Right lobe of liver (tissue), 6 donors: ENCODE measurements at regions not wholly inside any gene's neighbourhood (a gene's known extent, or its start where the extent isn't known, plus 50 kb on each side); places are given as distances from the start of the nearest gene placed in this dataset.
"Not testable (repeated sequence)": the region's sequence is repeated elsewhere in the genome, so short reads cannot be mapped to it uniquely, and the experiment has no call there.

Experiments
- ATAC-seq, 4 donors: fragments of 200-7000 bp; cut with Tn5 transposase; one replicate each; pipeline ENCODE4 v1.9.1; 2020; ENCODE audit warnings: mild to moderate bottlenecking in 4 of 4, moderate library complexity in 4 of 4
- DNase-seq, 3 donors: peaks; one replicate each; pipeline ENCODE4 v3.0.0-alpha.2; 2020
- H3K27ac ChIP-seq, 3 donors: fragments of 200-600 bp; one replicate each; pipeline ENCODE4 v1.8.0; 2022
- H3K27me3 ChIP-seq, 2 donors: fragments of 200-600 bp; one replicate each; pipeline ENCODE4 v1.8.0; 2022
- H3K36me3 ChIP-seq, 4 donors: fragments of 200-600 bp; sonication (generic) in 1 of 4; one replicate each; pipeline versions ENCODE4 v1.5.1 to v1.8.0; 2017 to 2022; ENCODE audit warnings: control low read depth in 1 of 4
- H3K4me1 ChIP-seq, 4 donors: fragments of 200-600 bp; sonication (generic) in 1 of 4; one replicate each; pipeline versions ENCODE4 v1.5.1 to v1.8.0; 2017 to 2022; ENCODE audit warnings: control low read depth in 1 of 4
- H3K4me3 ChIP-seq, 3 donors: fragments of 200-600 bp; one replicate each; pipeline ENCODE4 v1.8.0; 2022
- H3K9me3 ChIP-seq, 4 donors: fragments of 200-600 bp; sonication (generic) in 1 of 4; one replicate each; pipeline versions ENCODE4 v1.5.1 to v1.8.0; 2017 to 2022; ENCODE audit warnings: control low read depth in 1 of 4
- WGBS: methylation state at CpG from one replicate; pipeline ENCODE4 v1.1.6; 2018; ENCODE audit warnings: low coverage, low lambda C conversion rate; ENCODE audit not compliant: insufficient coverage; ENCODE audit errors: missing lambda C conversion rate; 5-methylcytosine and 5-hydroxymethylcytosine counted together
- intact Hi-C, 2 donors: fragments of 100-400 bp; cut with DNase I; formaldehyde crosslinking; loops; one replicate each; pipeline versions ENCODE4 v1.11.2 to v1.14.1; 2022
- small RNA-seq, 2 experiments: library from RNA; depleted of rRNA; stranded (forward); fragments of <200 nt; gene quantifications; one replicate each; pipeline ENCODE3, GENCODE V24; 2016
- TF ChIP-seq, protein P1 (sequence below), 4 donors: fragments of 200-600 bp in 3 of 4; fragments of 450-650 bp in 1 of 4; IDR thresholded peaks; one replicate each; pipeline versions ENCODE4 v1.5.1 to v1.8.0; 2016 to 2022; ENCODE audit warnings: antibody characterized with exemption in 4 of 4, mild to moderate bottlenecking in 2 of 4
- donor health status: DM: no; HTN: yes; CAD: no.
- donor health status: DM: no; HTN: no; CAD: no.
- donor health status: DM: no; HTN: no; CAD: no.
- donor health status: DM: no; HTN: yes; CAD: no.
- donor health status: DM: no; HTN: yes; CAD: no.

DNA sequence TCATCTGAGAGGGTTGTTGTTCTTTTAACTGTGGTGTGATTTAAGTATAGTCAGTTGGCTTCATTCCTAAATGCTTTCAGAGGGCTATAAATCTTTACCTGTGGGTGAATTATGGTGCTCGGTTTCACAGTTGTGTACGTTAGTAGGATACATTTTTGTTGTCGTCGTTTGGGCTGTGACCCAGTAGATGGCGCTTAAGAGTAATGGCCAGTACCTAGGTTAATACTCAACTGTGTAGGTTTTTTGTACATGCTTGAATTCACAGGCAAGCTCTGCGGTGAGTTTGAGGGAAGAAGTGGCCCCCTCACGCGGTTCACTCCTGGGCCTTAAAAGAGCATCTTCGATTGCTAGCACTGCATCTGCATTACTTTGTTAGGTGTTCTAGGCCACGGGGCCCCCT is 571.7 kb upstream of the TGIF2LX start:
- H3K9me3 ChIP-seq, H3K27ac ChIP-seq, H3K4me1 ChIP-seq, H3K27me3 ChIP-seq, intact Hi-C loops, DNase-seq, H3K4me3 ChIP-seq, H3K36me3 ChIP-seq: not testable (repeated sequence)
- peak in 3 of 4 donors; percentile 50 to 55 (median 54) for ATAC-seq
- WGBS, result 3% methylated on average over 5 of the region's 10 CpGs
- TF ChIP-seq, protein P1, sequence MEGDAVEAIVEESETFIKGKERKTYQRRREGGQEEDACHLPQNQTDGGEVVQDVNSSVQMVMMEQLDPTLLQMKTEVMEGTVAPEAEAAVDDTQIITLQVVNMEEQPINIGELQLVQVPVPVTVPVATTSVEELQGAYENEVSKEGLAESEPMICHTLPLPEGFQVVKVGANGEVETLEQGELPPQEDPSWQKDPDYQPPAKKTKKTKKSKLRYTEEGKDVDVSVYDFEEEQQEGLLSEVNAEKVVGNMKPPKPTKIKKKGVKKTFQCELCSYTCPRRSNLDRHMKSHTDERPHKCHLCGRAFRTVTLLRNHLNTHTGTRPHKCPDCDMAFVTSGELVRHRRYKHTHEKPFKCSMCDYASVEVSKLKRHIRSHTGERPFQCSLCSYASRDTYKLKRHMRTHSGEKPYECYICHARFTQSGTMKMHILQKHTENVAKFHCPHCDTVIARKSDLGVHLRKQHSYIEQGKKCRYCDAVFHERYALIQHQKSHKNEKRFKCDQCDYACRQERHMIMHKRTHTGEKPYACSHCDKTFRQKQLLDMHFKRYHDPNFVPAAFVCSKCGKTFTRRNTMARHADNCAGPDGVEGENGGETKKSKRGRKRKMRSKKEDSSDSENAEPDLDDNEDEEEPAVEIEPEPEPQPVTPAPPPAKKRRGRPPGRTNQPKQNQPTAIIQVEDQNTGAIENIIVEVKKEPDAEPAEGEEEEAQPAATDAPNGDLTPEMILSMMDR (IDR thresholded peaks at IDR 0.05), result peak in 2 of 4 donors; percentile 19 to 34

DNA sequence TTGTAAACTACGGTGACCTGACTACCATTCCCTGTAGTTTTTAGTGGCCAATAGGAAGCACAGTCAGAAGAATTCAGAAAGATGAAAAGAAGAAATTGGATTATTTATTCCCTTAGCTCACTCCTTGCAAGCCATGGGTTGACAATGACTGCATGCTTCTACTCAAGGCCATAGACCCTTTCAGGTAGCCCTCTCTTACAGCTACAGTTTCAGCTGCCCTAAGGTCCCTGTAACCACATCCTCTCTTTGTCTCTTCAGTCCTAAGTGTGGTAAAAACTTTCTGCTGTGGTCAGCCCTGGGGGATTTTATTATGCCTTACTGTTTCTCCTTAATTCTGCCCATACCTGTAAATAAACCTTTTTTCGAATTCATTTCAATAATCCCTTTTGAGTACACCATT is 551.8 kb upstream of the TGIF2LX start:
- H3K36me3 ChIP-seq, H3K4me1 ChIP-seq, ATAC-seq, DNase-seq, H3K9me3 ChIP-seq, H3K27ac ChIP-seq, intact Hi-C loops, H3K4me3 ChIP-seq, H3K27me3 ChIP-seq: not testable (repeated sequence)
- WGBS, result 59% methylated on average over 2 of the region's 2 CpGs

DNA sequence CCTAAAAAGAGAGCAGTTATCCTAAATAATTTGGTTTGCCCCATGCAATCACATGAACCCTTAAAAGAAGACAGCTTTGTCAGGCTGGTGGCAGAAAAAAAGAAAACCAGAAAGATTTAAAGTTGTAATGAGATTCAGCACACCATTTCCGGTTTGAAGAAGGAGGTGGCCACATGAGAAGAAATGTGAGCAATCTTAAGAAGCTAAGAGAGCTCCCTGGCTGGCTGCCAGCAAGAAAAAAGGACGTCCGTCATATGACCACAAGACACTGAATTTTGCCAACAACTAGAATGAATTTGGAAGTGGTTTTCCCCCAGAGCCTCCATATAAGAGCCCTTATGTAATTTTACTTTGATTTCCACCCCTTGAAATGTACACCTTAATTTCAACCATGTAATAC is 528.7 kb upstream of the TGIF2LX start:
- DNase-seq, H3K27me3 ChIP-seq, ATAC-seq, H3K4me3 ChIP-seq, intact Hi-C loops, H3K36me3 ChIP-seq, H3K4me1 ChIP-seq, H3K27ac ChIP-seq, H3K9me3 ChIP-seq: not testable (repeated sequence)
- 4% methylated on average over 3 of the region's 3 CpGs for WGBS

DNA sequence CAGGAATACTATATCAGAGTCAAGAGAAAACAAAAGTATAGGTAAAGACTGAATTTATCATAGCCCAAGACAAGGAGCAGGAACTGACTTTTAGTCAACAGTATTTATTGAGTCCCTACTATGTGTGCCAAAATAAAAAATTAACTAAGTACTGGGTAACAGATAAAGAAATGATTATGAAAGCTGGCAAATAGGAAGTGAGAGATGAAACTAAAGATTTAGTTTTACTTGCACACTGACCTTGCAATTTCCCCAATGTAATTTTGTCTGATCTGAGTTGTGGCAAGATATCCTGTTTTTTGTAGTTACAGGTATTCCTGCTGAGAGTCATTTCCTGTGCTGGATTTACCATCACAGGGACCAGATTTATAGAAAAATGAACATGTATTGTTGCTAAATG is 518.9 kb upstream of the TGIF2LX start:
- intact Hi-C loops, H3K9me3 ChIP-seq, DNase-seq, ATAC-seq, H3K27me3 ChIP-seq, H3K4me3 ChIP-seq, H3K27ac ChIP-seq, H3K4me1 ChIP-seq, H3K36me3 ChIP-seq: not testable (repeated sequence)

DNA sequence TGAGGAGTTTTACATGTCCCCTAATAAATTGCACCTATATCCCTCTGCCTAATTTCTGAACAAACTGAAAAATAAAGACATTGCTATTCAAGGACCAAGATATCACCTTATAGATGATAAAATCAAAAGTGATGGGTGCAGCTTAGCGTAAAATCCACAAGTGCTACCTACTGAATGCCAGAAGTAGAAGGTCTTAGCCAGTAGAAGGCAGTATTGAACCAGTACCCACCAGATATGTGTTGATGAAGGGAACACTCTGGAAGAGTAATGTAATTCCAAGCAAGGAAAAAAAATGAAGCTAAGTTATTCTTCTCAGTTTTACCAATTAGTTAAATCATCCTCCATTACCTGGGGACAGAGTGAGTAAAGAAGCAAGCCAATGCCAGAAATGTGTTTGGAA is 516.6 kb upstream of the TGIF2LX start:
- H3K4me3 ChIP-seq, H3K4me1 ChIP-seq, intact Hi-C loops, H3K27me3 ChIP-seq, H3K9me3 ChIP-seq, H3K36me3 ChIP-seq, DNase-seq, H3K27ac ChIP-seq, ATAC-seq: not testable (repeated sequence)
- 86% methylated on average over 1 of the region's 1 CpG for WGBS

DNA sequence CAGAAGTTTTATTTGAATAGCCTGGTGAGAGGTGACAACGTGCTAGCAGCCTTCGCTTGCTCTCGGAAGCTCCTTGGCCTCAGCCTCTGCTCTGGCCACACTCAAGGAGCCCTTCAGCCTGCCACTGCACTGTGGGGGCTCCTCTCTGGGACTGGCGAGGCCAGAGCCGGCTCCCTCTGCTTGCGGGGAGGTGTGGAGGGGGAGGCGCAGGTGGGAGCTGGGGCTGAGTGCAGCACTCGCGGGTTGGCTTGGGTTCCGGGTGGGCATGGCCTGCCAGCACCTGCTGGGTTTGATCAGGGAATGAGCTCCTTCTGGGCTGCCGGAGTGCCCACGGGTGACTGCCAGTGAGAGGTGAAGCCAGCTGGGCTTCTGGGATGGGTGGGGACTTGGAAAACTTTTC is 504.8 kb upstream of the TGIF2LX start:
- H3K4me3 ChIP-seq, ATAC-seq, H3K27me3 ChIP-seq, H3K27ac ChIP-seq, DNase-seq, H3K4me1 ChIP-seq, H3K36me3 ChIP-seq, H3K9me3 ChIP-seq, intact Hi-C loops: not testable (repeated sequence)
- WGBS, result 95% methylated on average over 4 of the region's 12 CpGs

DNA sequence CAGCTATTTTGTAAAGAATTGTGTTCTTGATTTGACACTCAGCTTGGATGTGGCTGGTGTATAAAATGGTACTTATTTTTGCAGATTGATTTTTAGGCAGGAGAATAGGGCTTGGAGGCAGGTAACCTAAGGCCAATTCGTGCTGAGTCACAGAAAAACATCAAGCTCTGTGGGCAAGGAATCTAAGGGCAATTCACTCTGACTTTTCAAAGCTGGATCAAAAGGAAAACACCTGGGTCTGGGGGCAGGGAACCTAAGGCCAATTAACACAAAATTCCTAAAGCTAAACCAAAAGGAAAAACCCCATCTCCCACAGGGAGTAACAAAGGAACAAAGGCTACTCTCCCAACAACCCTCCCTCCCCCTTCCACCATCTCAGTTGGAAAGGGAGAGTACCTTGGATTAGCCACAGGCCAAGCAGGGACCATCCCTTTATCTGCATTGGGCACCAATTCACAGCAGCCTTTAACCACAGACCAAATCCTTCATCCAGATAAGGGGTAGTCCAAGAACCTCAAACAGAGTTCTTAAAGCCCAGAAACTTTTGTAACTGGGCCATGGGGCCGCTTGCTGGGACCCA is 489.0 kb upstream of the TGIF2LX start:
- intact Hi-C loops, DNase-seq, H3K27ac ChIP-seq, H3K27me3 ChIP-seq, H3K9me3 ChIP-seq, ATAC-seq, H3K4me3 ChIP-seq, H3K36me3 ChIP-seq, H3K4me1 ChIP-seq: not testable (repeated sequence)
- WGBS, result no CpG with 5 or more reads among the region's 2 CpGs

Small RNA genes lying in the stretch of these regions (small RNA-seq; reads per million reads assigned to genes)
- gene SRIP2, result 0 reads per million in 2 experiments
